ENCODE measurements at regions not wholly inside any gene's neighbourhood (a gene's known extent, or its start where the extent isn't known, plus 50 kb on each side); places are given as distances from the start of the nearest gene placed in this dataset.
A peak's percentile ranks its signal among the peaks of the same experiment; 100 is the strongest.
"Not testable (repeated sequence)": the region's sequence is repeated elsewhere in the genome, so short reads cannot be mapped to it uniquely, and the experiment has no call there.

GRCh38 chr7:81273601-81274397, 354.9 kb upstream of the SEMA3C start:
- DNase-seq, result peak; percentile 14

GRCh38 chr7:81272176-81272575, 353.3 kb upstream of the SEMA3C start:
- no peak for DNase-seq

GRCh38 chr7:81268551-81268950, 349.7 kb upstream of the SEMA3C start:
- no peak for DNase-seq

GRCh38 chr7:81267508-81267907, 348.7 kb upstream of the SEMA3C start:
- peak; percentile 12 for DNase-seq

- no peak for DNase-seq
Observed at GRCh38 chr7:81264116-81264515, 345.3 kb upstream of the SEMA3C start.

GRCh38 chr7:81260152-81260551, 341.3 kb upstream of the SEMA3C start:
- DNase-seq, result no peak

- peak; percentile 17 for DNase-seq
Observed at GRCh38 chr7:81256991-81257390, 338.1 kb upstream of the SEMA3C start.

- peak; percentile 2 for DNase-seq
Observed at GRCh38 chr7:81248420-81248819, 329.6 kb upstream of the SEMA3C start.

GRCh38 chr7:81247364-81247763, 328.5 kb upstream of the SEMA3C start:
- DNase-seq, result not testable (repeated sequence)

- no peak for DNase-seq
Observed at GRCh38 chr7:81245353-81245752, 326.5 kb upstream of the SEMA3C start.

- DNase-seq, result peak; percentile 41
Observed at GRCh38 chr7:81244224-81244623, 325.4 kb upstream of the SEMA3C start.

- DNase-seq, result no peak
Observed at GRCh38 chr7:81236560-81236959, 317.7 kb upstream of the SEMA3C start.

- no peak for DNase-seq
Observed at GRCh38 chr7:81235997-81236396, 317.1 kb upstream of the SEMA3C start.

GRCh38 chr7:81234896-81235295, 316.0 kb upstream of the SEMA3C start:
- DNase-seq, result no peak

GRCh38 chr7:81233208-81233940, 314.5 kb upstream of the SEMA3C start:
- DNase-seq, result peak; percentile 17

- no peak for DNase-seq
Observed at GRCh38 chr7:81232084-81232799, 313.4 kb upstream of the SEMA3C start.

- no peak for DNase-seq
Observed at GRCh38 chr7:81231301-81231838, 312.5 kb upstream of the SEMA3C start.

- DNase-seq, result no peak
Observed at GRCh38 chr7:81226234-81226633, 307.4 kb upstream of the SEMA3C start.

- not testable (repeated sequence) for DNase-seq
Observed at GRCh38 chr7:81222692-81223091, 303.8 kb upstream of the SEMA3C start.

- DNase-seq, result no peak
Observed at GRCh38 chr7:81221527-81222217, 302.8 kb upstream of the SEMA3C start.

- DNase-seq, result no peak
Observed at GRCh38 chr7:81218480-81219106, 299.7 kb upstream of the SEMA3C start.

- DNase-seq, result no peak
Observed at GRCh38 chr7:81213394-81213793, 294.5 kb upstream of the SEMA3C start.

Data from fibroblast of skin of right biceps (primary cell).